ENCODE measurements at regions not wholly inside any gene's neighbourhood (a gene's known extent, or its start where the extent isn't known, plus 50 kb on each side); places are given as distances from the start of the nearest gene placed in this dataset.

GRCh38 chrX:42535233-42535632 is 242.7 kb downstream of the PPP1R2C start:
- Histone ChIP-seq H3K4me3 (ENCODE audit: low read length) (no peak overlapping the region), H3K79me2 (ENCODE audit: low read length) (no peaks in the 10 kb centered on the region), H3K27me3 (ENCODE audit: low read length) (no peaks in the 10 kb centered on the region), H3K4me2 (ENCODE audit: low read depth, low read length, poor library complexity, severe bottlenecking) (no peak overlapping the region), H3K9me2 (replicated peaks; ENCODE audit: insufficient read depth, low read length) (no peaks in the 10 kb centered on the region), H3K36me3 (ENCODE audit: insufficient read depth, low read length) (no peaks in the 10 kb centered on the region), H3K27ac (ENCODE audit: low read length) (no peak overlapping the region), H3K4me1 (ENCODE audit: low read length) (no peaks in the 10 kb centered on the region), H2AFZ (ENCODE audit: low read length) (no peak overlapping the region), H4K20me1 (ENCODE audit: insufficient read depth, low read depth, low read length) (no peaks in the 10 kb centered on the region), H3K9me3 (ENCODE audit: low read length) (peaks cover 24% of the 10 kb centered on the region), H3K9ac (ENCODE audit: low read length) (no peak overlapping the region)
- DNase-seq, result no peak

- Histone ChIP-seq H3K36me3 (ENCODE audit: insufficient read depth, low read length) (no peaks in the 10 kb centered on the region), H3K9me2 (replicated peaks; ENCODE audit: insufficient read depth, low read length) (no peaks in the 10 kb centered on the region), H3K4me1 (ENCODE audit: low read length) (no peaks in the 10 kb centered on the region), H3K4me3 (ENCODE audit: low read length) (no peak overlapping the region), H3K9ac (ENCODE audit: low read length) (no peak overlapping the region), H3K27me3 (ENCODE audit: low read length) (no peaks in the 10 kb centered on the region), H4K20me1 (ENCODE audit: insufficient read depth, low read depth, low read length) (no peaks in the 10 kb centered on the region), H3K4me2 (ENCODE audit: low read depth, low read length, poor library complexity, severe bottlenecking) (no peak overlapping the region), H3K79me2 (ENCODE audit: low read length) (no peaks in the 10 kb centered on the region), H3K9me3 (ENCODE audit: low read length) (peaks cover 26% of the 10 kb centered on the region), H2AFZ (ENCODE audit: low read length) (no peak overlapping the region), H3K27ac (ENCODE audit: low read length) (no peak overlapping the region)
- DNase-seq, result no peak
Observed at GRCh38 chrX:42533761-42534160, 244.2 kb downstream of the PPP1R2C start.

DNA sequence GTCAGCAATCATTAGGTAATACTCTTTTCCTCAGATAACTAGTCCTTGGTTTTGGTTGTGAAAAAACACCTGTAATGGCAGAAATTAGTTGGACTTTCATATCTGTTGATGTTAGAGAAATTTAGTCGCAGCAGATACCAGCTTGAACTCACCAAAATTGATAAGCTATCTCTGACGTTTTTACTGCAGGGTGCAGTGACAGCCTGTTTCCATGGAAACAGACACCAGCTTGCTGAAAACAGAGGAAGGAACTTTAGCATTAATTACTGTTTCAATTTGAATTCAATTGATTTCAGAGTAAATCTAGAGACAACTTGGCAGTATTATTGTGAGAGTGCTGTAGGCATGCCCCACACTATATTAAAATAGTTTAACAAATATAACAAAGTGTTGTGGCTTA is 246.5 kb downstream of the PPP1R2C start:
- H3K9me3 ChIP-seq (ENCODE audit: low read length), result peaks cover 22% of the 10 kb centered on the region
- no peak overlapping the region for H3K9ac ChIP-seq (ENCODE audit: low read length)
- H3K4me1 ChIP-seq (ENCODE audit: low read length), result no peaks in the 10 kb centered on the region
- H3K9me2 ChIP-seq (replicated peaks; ENCODE audit: insufficient read depth, low read length), result no peaks in the 10 kb centered on the region
- H4K20me1 ChIP-seq (ENCODE audit: insufficient read depth, low read depth, low read length), result no peaks in the 10 kb centered on the region
- H3K4me2 ChIP-seq (ENCODE audit: low read depth, low read length, poor library complexity, severe bottlenecking), result no peak overlapping the region
- H2AFZ ChIP-seq (ENCODE audit: low read length), result no peak overlapping the region
- no peak for DNase-seq
- H3K79me2 ChIP-seq (ENCODE audit: low read length), result no peaks in the 10 kb centered on the region
- H3K27me3 ChIP-seq (ENCODE audit: low read length), result no peaks in the 10 kb centered on the region
- no peaks in the 10 kb centered on the region for H3K36me3 ChIP-seq (ENCODE audit: insufficient read depth, low read length)
- H3K27ac ChIP-seq (ENCODE audit: low read length), result no peak overlapping the region
- no peak overlapping the region for H3K4me3 ChIP-seq (ENCODE audit: low read length)

DNA sequence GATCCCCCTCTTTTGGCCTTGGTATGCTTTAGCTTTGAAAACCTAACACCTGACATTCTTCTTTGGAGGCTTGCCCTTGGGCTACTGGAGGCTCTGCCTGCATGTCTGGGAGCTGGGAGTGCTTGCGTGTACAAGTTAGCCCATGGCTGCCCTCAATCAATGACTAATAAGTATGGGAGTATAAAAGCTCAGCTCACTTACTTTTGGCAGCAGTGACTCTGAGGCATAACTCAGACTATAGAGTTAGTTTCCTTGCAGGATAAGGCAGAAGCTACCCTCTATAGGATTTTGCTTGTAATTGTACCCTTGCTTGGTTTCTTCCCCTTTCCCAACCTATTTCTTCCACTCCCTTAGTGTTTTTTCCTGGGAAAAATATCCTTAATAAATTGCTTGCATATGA is 247.9 kb downstream of the PPP1R2C start:
- Histone ChIP-seq H3K36me3 (ENCODE audit: insufficient read depth, low read length) (no peaks in the 10 kb centered on the region), H3K9me2 (replicated peaks; ENCODE audit: insufficient read depth, low read length) (no peaks in the 10 kb centered on the region), H3K79me2 (ENCODE audit: low read length) (no peaks in the 10 kb centered on the region), H3K27ac (ENCODE audit: low read length) (no peak overlapping the region), H3K4me3 (ENCODE audit: low read length) (no peak overlapping the region), H3K9me3 (ENCODE audit: low read length) (peaks cover 22% of the 10 kb centered on the region), H2AFZ (ENCODE audit: low read length) (no peak overlapping the region), H3K4me2 (ENCODE audit: low read depth, low read length, poor library complexity, severe bottlenecking) (no peak overlapping the region), H3K27me3 (ENCODE audit: low read length) (no peaks in the 10 kb centered on the region), H3K4me1 (ENCODE audit: low read length) (no peaks in the 10 kb centered on the region), H3K9ac (ENCODE audit: low read length) (no peak overlapping the region), H4K20me1 (ENCODE audit: insufficient read depth, low read depth, low read length) (no peaks in the 10 kb centered on the region)
- no peak for DNase-seq

- Histone ChIP-seq H3K4me1 (ENCODE audit: low read length) (no peaks in the 10 kb centered on the region), H4K20me1 (ENCODE audit: insufficient read depth, low read depth, low read length) (no peaks in the 10 kb centered on the region), H3K79me2 (ENCODE audit: low read length) (no peaks in the 10 kb centered on the region), H3K9me3 (ENCODE audit: low read length) (peaks cover 4% of the 10 kb centered on the region; the same call in 1 of the 2 replicates), H3K27ac (ENCODE audit: low read length) (no peak overlapping the region), H2AFZ (ENCODE audit: low read length) (no peak overlapping the region), H3K9me2 (replicated peaks; ENCODE audit: insufficient read depth, low read length) (no peaks in the 10 kb centered on the region), H3K4me3 (ENCODE audit: low read length) (no peak overlapping the region), H3K9ac (ENCODE audit: low read length) (no peak overlapping the region), H3K36me3 (ENCODE audit: insufficient read depth, low read length) (no peaks in the 10 kb centered on the region), H3K4me2 (ENCODE audit: low read depth, low read length, poor library complexity, severe bottlenecking) (no peak overlapping the region), H3K27me3 (ENCODE audit: low read length) (no peaks in the 10 kb centered on the region)
- DNase-seq, result no peak
Observed at GRCh38 chrX:42524379-42524778, 253.6 kb downstream of the PPP1R2C start.

- Histone ChIP-seq H3K9me3 (ENCODE audit: low read length) (peaks cover 4% of the 10 kb centered on the region), H3K9ac (ENCODE audit: low read length) (no peak overlapping the region), H3K4me2 (ENCODE audit: low read depth, low read length, poor library complexity, severe bottlenecking) (no peak overlapping the region), H3K27me3 (ENCODE audit: low read length) (no peaks in the 10 kb centered on the region), H3K27ac (ENCODE audit: low read length) (no peak overlapping the region), H3K79me2 (ENCODE audit: low read length) (no peaks in the 10 kb centered on the region), H3K4me1 (ENCODE audit: low read length) (no peaks in the 10 kb centered on the region), H3K4me3 (ENCODE audit: low read length) (no peak overlapping the region), H4K20me1 (ENCODE audit: insufficient read depth, low read depth, low read length) (no peaks in the 10 kb centered on the region), H2AFZ (ENCODE audit: low read length) (no peak overlapping the region), H3K9me2 (replicated peaks; ENCODE audit: insufficient read depth, low read length) (no peaks in the 10 kb centered on the region), H3K36me3 (ENCODE audit: insufficient read depth, low read length) (no peaks in the 10 kb centered on the region)
- DNase-seq, result no peak
Observed at GRCh38 chrX:42519666-42520231, 258.2 kb downstream of the PPP1R2C start.

- H3K9ac ChIP-seq (ENCODE audit: low read length), result no peak overlapping the region
- H3K27ac ChIP-seq (ENCODE audit: low read length), result no peak overlapping the region
- no peak overlapping the region for H3K4me3 ChIP-seq (ENCODE audit: low read length)
- no peaks in the 10 kb centered on the region for H4K20me1 ChIP-seq (ENCODE audit: insufficient read depth, low read depth, low read length)
- no peaks in the 10 kb centered on the region for H3K4me1 ChIP-seq (ENCODE audit: low read length)
- no peak overlapping the region for H2AFZ ChIP-seq (ENCODE audit: low read length)
- no peaks in the 10 kb centered on the region for H3K27me3 ChIP-seq (ENCODE audit: low read length)
- H3K9me3 ChIP-seq (ENCODE audit: low read length), result no peaks in the 10 kb centered on the region; the same call in none of the 2 replicates
- no peak overlapping the region for H3K4me2 ChIP-seq (ENCODE audit: low read depth, low read length, poor library complexity, severe bottlenecking)
- no peaks in the 10 kb centered on the region for H3K9me2 ChIP-seq (replicated peaks; ENCODE audit: insufficient read depth, low read length)
- no peak for DNase-seq
- no peaks in the 10 kb centered on the region for H3K36me3 ChIP-seq (ENCODE audit: insufficient read depth, low read length)
- no peaks in the 10 kb centered on the region for H3K79me2 ChIP-seq (ENCODE audit: low read length)
Observed at GRCh38 chrX:42515939-42516338, 262.0 kb downstream of the PPP1R2C start.

DNA sequence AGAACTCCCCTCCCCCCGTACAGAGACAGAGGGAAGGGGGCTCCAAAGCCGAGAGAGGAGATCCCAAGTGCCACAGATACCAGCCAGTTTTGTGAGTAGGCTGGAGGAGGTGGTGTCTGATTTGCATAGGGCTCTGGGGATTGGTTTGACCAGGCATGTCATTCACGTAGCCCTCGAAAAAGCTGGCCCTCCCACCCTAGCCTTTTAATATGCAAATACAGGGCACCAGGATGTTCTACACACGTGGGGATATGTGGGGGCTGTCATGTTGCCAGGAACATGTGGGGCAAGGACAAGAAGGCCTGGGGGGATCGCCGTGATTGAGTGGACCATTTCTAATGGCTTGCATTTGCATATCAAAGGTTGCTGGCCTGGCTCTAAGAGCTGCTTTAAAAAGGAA is 272.9 kb downstream of the PPP1R2C start:
- no peak for DNase-seq
- H4K20me1 ChIP-seq (ENCODE audit: insufficient read depth, low read depth, low read length), result no peaks in the 10 kb centered on the region
- no peaks in the 10 kb centered on the region for H3K4me1 ChIP-seq (ENCODE audit: low read length)
- no peaks in the 10 kb centered on the region for H3K79me2 ChIP-seq (ENCODE audit: low read length)
- H3K36me3 ChIP-seq (ENCODE audit: insufficient read depth, low read length), result no peaks in the 10 kb centered on the region
- no peak overlapping the region for H3K9ac ChIP-seq (ENCODE audit: low read length)
- no peak overlapping the region for H2AFZ ChIP-seq (ENCODE audit: low read length)
- H3K4me3 ChIP-seq (ENCODE audit: low read length), result no peak overlapping the region
- H3K27me3 ChIP-seq (ENCODE audit: low read length), result no peaks in the 10 kb centered on the region
- H3K9me2 ChIP-seq (replicated peaks; ENCODE audit: insufficient read depth, low read length), result no peaks in the 10 kb centered on the region
- no peak overlapping the region for H3K4me2 ChIP-seq (ENCODE audit: low read depth, low read length, poor library complexity, severe bottlenecking)
- H3K9me3 ChIP-seq (ENCODE audit: low read length), result 0 out of 2 replicates have a peak, but pooled peaks cover 5% of the 10 kb centered on the region
- no peak overlapping the region for H3K27ac ChIP-seq (ENCODE audit: low read length)

- Histone ChIP-seq H3K9me2 (replicated peaks; ENCODE audit: insufficient read depth, low read length) (no peaks in the 10 kb centered on the region), H4K20me1 (ENCODE audit: insufficient read depth, low read depth, low read length) (no peaks in the 10 kb centered on the region), H3K9me3 (ENCODE audit: low read length) (peaks cover 22% of the 10 kb centered on the region), H2AFZ (ENCODE audit: low read length) (no peak overlapping the region), H3K4me2 (ENCODE audit: low read depth, low read length, poor library complexity, severe bottlenecking) (no peak overlapping the region), H3K4me3 (ENCODE audit: low read length) (no peak overlapping the region), H3K79me2 (ENCODE audit: low read length) (no peaks in the 10 kb centered on the region), H3K9ac (ENCODE audit: low read length) (no peak overlapping the region), H3K4me1 (ENCODE audit: low read length) (no peaks in the 10 kb centered on the region), H3K27ac (ENCODE audit: low read length) (no peak overlapping the region), H3K36me3 (ENCODE audit: insufficient read depth, low read length) (no peaks in the 10 kb centered on the region), H3K27me3 (ENCODE audit: low read length) (no peaks in the 10 kb centered on the region)
- no peak for DNase-seq
Observed at GRCh38 chrX:42499620-42500019, 278.3 kb downstream of the PPP1R2C start.
